PC-9 (cell line): ENCODE measurements at regions not wholly inside any gene's neighbourhood (a gene's known extent, or its start where the extent isn't known, plus 50 kb on each side); places are given as distances from the start of the nearest gene placed in this dataset.

Source experiments
- BruUV-seq: library from RNA; stranded (reverse); fragments of 400-500 nt; replicated peaks from 2 replicates; lab custom pipeline; 2021; lab: Mats Ljungman, UMichigan
- CTCF ChIA-PET: fragments of 300-600 bp; sonication (Branson Sonifier 250); formaldehyde crosslinking; loops from one replicate; lab custom pipeline; 2022; ENCODE audit warnings: antibody characterized with exemption; lab: Charles Lee
- POLR2A ChIA-PET: fragments of 300-600 bp; sonication (Branson Sonifier 250); formaldehyde crosslinking; loops from one replicate; lab custom pipeline; 2022; ENCODE audit warnings: antibody characterized with exemption; ENCODE audit not compliant: unreplicated experiment; lab: Charles Lee
- DNase-seq, 2 experiments: peaks; one replicate each; pipeline versions ENCODE4 v3.0.0 to v3.0.0-alpha.2; 2015 to 2022; ENCODE audit warnings: mixed read lengths in 1 of 2
- H2AFZ ChIP-seq: fragments of 200-600 bp; sonication (generic); 2 replicates; pipeline ENCODE4 v1.8.1; 2017; ENCODE audit warnings: antibody characterized with exemption
- H3F3A ChIP-seq: fragments of 200-600 bp; sonication (generic); 2 replicates; pipeline ENCODE4 v1.8.1; 2017; ENCODE audit warnings: antibody characterized with exemption, mild to moderate bottlenecking, low read depth; ENCODE audit not compliant: insufficient read depth
- H3K27ac ChIP-seq: fragments of 200-600 bp; sonication (generic); 2 replicates; pipeline ENCODE4 v1.6.1; 2016; ENCODE audit warnings: mixed run types
- H3K27me3 ChIP-seq: fragments of 200-600 bp; sonication (generic); 2 replicates; pipeline ENCODE4 v1.6.1; 2016; ENCODE audit warnings: low read depth, mixed run types; ENCODE audit not compliant: insufficient read depth
- H3K36me3 ChIP-seq: fragments of 200-600 bp; sonication (generic); 2 replicates; pipeline ENCODE4 v1.6.1; 2016; ENCODE audit warnings: low read depth, mixed run types
- H3K4me1 ChIP-seq: fragments of 200-600 bp; sonication (generic); replicated peaks from 2 replicates; pipeline ENCODE4 v1.6.1; 2016; ENCODE audit warnings: mixed run types; ENCODE audit not compliant: insufficient read depth
- H3K4me2 ChIP-seq: fragments of 200-600 bp; sonication (generic); 2 replicates; pipeline ENCODE4 v1.6.1; 2017; ENCODE audit warnings: mixed run types
- H3K4me3 ChIP-seq: fragments of 200-600 bp; sonication (generic); 2 replicates; pipeline ENCODE4 v1.6.1; 2016; ENCODE audit warnings: mixed run types
- H3K79me2 ChIP-seq: fragments of 200-600 bp; sonication (generic); 2 replicates; pipeline ENCODE4 v1.6.1; 2017; ENCODE audit warnings: low read depth, mixed run types
- H3K9me2 ChIP-seq: fragments of 200-600 bp; sonication (generic); 2 replicates; pipeline ENCODE4 v1.8.1; 2017; ENCODE audit warnings: mild to moderate bottlenecking; ENCODE audit not compliant: insufficient read depth
- H3K9me3 ChIP-seq: fragments of 200-600 bp; sonication (generic); 2 replicates; pipeline ENCODE4 v1.8.1; 2016; ENCODE audit warnings: low read depth; ENCODE audit not compliant: insufficient read depth
- H4K20me1 ChIP-seq: fragments of 200-600 bp; sonication (generic); 2 replicates; pipeline ENCODE4 v1.8.1; 2017; ENCODE audit not compliant: insufficient read depth
- CTCF ChIP-seq: fragments of 200-600 bp; sonication (generic); conservative IDR thresholded peaks from 2 replicates; pipeline ENCODE4 v1.6.1; 2017; ENCODE audit warnings: mixed run types, antibody characterized with exemption, mild to moderate bottlenecking, moderate library complexity
- EZH2 ChIP-seq: fragments of 200-600 bp; sonication (generic); IDR thresholded peaks from 2 replicates; pipeline ENCODE4 v1.8.0; 2017; ENCODE audit warnings: antibody characterized with exemption, low read depth
- intact Hi-C: fragments of 100-400 bp; cut with micrococcal nuclease; formaldehyde crosslinking; loops from one replicate; pipeline ENCODE4 v1.10.0; 2022; ENCODE audit not compliant: unreplicated experiment

DNA sequence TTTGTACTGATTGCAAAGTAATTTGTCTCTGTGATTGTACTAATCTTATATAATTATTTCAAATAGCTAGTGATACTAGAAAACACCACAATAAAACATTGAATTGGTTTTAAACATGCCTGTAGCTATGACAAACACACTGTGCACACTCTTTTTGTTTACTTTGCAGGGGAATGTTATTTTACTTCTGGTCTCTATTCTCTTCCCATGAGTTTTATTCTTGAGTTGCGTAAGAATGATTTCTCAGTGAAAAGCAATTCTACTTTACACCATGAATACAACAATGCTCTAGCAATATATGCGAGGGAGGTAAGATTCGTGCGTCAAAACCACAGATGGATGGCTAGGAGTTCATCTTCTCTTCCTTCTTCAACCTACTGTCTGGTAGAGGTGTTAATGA lies 68.4 kb upstream of the PHACTR1 start:
- Histone ChIP-seq H3K36me3 (no peaks in the 10 kb centered on the region), H3K4me2 (no peak overlapping the region), H4K20me1 (no peaks in the 10 kb centered on the region), H3K9me2 (no peaks in the 10 kb centered on the region), H3K4me1 (no peaks in the 10 kb centered on the region), H3F3A (no peaks in the 10 kb centered on the region), H3K9me3 (peaks cover 13% of the 10 kb centered on the region), H3K4me3 (no peak overlapping the region), H3K27ac (no peak overlapping the region), H3K79me2 (no peaks in the 10 kb centered on the region), H2AFZ (no peak overlapping the region), H3K27me3 (no peaks in the 10 kb centered on the region)
- TF ChIP-seq CTCF (no peak), EZH2 (no peak)
- ChIA-PET POLR2A (no interaction called here), CTCF (no interaction called here)
- BruUV-seq, result no TSS peak
- DNase-seq, result no peak
- intact Hi-C loops, result no loop called here

DNA sequence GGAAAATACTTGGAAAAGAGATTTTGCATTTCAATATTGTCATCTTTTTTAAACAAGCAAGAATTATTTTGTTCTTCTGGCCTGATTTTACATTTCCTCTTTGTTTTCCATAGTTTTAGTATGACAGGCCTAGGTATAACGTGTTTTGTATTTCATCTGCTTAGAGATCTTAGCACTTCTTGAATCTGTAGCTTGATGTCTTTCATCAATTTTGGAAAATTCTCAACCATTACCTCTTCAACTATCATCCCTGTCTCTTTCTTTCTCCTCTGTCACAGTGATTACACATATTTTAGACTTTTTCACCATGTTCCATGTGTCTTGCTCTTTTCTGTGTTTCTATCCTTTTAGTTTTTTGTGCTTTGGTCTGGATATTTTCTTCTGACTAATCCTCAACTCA lies 67.2 kb upstream of the PHACTR1 start:
- Histone ChIP-seq H3K9me2 (no peaks in the 10 kb centered on the region), H3K79me2 (no peaks in the 10 kb centered on the region), H2AFZ (no peak overlapping the region), H4K20me1 (no peaks in the 10 kb centered on the region), H3K9me3 (peaks cover 13% of the 10 kb centered on the region), H3K4me1 (no peaks in the 10 kb centered on the region), H3K27me3 (no peaks in the 10 kb centered on the region), H3K27ac (no peak overlapping the region), H3K4me3 (no peak overlapping the region), H3K4me2 (no peak overlapping the region), H3F3A (no peaks in the 10 kb centered on the region), H3K36me3 (no peaks in the 10 kb centered on the region)
- ChIA-PET CTCF (no interaction called here), POLR2A (no interaction called here)
- no TSS peak for BruUV-seq
- DNase-seq, result no peak
- TF ChIP-seq EZH2 (no peak), CTCF (no peak)
- intact Hi-C loops, result no loop called here

DNA sequence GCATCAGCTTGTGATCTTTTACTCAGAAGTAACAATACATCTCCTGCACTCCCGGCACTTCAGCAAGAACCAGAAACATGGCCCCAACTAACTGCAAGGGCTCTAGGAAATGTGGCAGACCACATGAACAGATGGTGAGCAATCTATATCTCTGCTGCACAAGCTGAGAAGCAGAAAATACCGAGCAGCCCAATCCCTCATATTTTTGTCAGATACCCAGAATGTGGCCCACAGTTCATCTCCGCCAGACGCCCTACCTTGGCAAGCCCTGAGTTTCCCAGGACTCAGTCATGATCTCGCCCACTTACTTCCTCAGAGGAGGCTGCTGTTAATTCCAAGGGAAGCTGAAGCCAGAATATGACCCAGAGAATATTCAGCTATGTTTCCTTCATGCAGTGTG lies 63.1 kb upstream of the PHACTR1 start:
- intact Hi-C loops, result no loop called here
- POLR2A ChIA-PET, result no interaction called here
- CTCF ChIA-PET, result no interaction called here

More for the DNA sequence above, 63.1 kb upstream of the PHACTR1 start:
- BruUV-seq, result no TSS peak
- no peak for DNase-seq
- H2AFZ ChIP-seq, result no peak overlapping the region
- H3F3A ChIP-seq, result no peaks in the 10 kb centered on the region
- no peak overlapping the region for H3K4me2 ChIP-seq
- TF ChIP-seq CTCF, result no peak
- TF ChIP-seq EZH2, result no peak
- no peaks in the 10 kb centered on the region for H3K36me3 ChIP-seq
- H3K4me1 ChIP-seq, result no peaks in the 10 kb centered on the region
- no peaks in the 10 kb centered on the region for H3K27me3 ChIP-seq
- H3K9me2 ChIP-seq, result no peaks in the 10 kb centered on the region
- H3K79me2 ChIP-seq, result no peaks in the 10 kb centered on the region
- H3K4me3 ChIP-seq, result no peak overlapping the region
- peaks cover 5% of the 10 kb centered on the region for H3K9me3 ChIP-seq
- H4K20me1 ChIP-seq, result no peaks in the 10 kb centered on the region
- H3K27ac ChIP-seq, result no peak overlapping the region
